ENCODE measurements at regions not wholly inside any gene's neighbourhood (a gene's known extent, or its start where the extent isn't known, plus 50 kb on each side); places are given as distances from the start of the nearest gene placed in this dataset.

DNA sequence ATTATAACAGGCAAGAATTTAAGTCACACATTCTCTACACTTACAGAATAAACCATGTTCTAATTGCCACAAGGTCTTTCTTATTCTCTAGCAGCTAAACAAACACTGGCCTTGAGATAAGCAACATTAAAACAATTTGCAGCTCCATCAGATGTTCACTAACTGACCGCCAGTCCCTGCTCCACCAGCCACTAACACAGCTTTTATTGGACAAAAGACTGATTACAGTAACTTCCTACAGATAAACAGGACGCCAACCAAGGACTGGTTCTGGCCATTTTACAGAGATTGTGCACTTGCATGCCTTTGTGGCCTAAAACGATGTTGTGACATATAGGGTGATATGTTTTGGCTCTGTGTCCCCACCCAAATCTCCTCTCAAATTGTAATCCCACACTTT, 388.9 kb upstream of the LRRC4C start:
- TF ChIP-seq, protein P1, sequence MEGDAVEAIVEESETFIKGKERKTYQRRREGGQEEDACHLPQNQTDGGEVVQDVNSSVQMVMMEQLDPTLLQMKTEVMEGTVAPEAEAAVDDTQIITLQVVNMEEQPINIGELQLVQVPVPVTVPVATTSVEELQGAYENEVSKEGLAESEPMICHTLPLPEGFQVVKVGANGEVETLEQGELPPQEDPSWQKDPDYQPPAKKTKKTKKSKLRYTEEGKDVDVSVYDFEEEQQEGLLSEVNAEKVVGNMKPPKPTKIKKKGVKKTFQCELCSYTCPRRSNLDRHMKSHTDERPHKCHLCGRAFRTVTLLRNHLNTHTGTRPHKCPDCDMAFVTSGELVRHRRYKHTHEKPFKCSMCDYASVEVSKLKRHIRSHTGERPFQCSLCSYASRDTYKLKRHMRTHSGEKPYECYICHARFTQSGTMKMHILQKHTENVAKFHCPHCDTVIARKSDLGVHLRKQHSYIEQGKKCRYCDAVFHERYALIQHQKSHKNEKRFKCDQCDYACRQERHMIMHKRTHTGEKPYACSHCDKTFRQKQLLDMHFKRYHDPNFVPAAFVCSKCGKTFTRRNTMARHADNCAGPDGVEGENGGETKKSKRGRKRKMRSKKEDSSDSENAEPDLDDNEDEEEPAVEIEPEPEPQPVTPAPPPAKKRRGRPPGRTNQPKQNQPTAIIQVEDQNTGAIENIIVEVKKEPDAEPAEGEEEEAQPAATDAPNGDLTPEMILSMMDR (IDR thresholded peaks at IDR 0.05) = no peak
- no peak for TF ChIP-seq POLR2A (IDR thresholded peaks at IDR 0.05)
- no peak for TF ChIP-seq EP300 (IDR thresholded peaks at IDR 0.05; ENCODE audit: low read depth)
- TF ChIP-seq POLR2AphosphoS5 (IDR thresholded peaks at IDR 0.05) = no peak

Data from transverse colon (tissue), 4 donors.